AG09309 (cell line): ENCODE measurements at regions not wholly inside any gene's neighbourhood (a gene's known extent, or its start where the extent isn't known, plus 50 kb on each side); places are given as distances from the start of the nearest gene placed in this dataset.

ENCODE experiments used
- DNase-seq: peaks from one replicate; pipeline ENCODE4 v3.0.0-alpha.2; 2010; ENCODE audit warnings: low read depth
- H3K4me3 ChIP-seq: 2 replicates; pipeline ENCODE4 v1.5.1; 2011; ENCODE audit warnings: mild to moderate bottlenecking, low read depth, low read length, moderate library complexity; ENCODE audit not compliant: control insufficient read depth
- CTCF ChIP-seq: IDR thresholded peaks from 2 replicates; pipeline ENCODE4 v1.5.1; 2011; ENCODE audit warnings: mild to moderate bottlenecking, low read depth, low read length, inconsistent platforms; ENCODE audit not compliant: insufficient read depth, control insufficient read depth; ENCODE audit errors: missing control alignments

GRCh38 chr2:120952318-120952717 is 216.7 kb downstream of the GLI2 start:
- TF ChIP-seq CTCF: no peak
- no peak for DNase-seq
- no peak overlapping the region for H3K4me3 ChIP-seq

GRCh38 chr2:120953066-120953756 is 217.5 kb downstream of the GLI2 start:
- no peak for DNase-seq
- no peak overlapping the region for H3K4me3 ChIP-seq
- TF ChIP-seq CTCF: no peak

- TF ChIP-seq CTCF: no peak
- DNase-seq: no peak
- H3K4me3 ChIP-seq: no peak overlapping the region
These were observed 218.3 kb downstream of the GLI2 start for GRCh38 chr2:120953843-120954584.

DNA sequence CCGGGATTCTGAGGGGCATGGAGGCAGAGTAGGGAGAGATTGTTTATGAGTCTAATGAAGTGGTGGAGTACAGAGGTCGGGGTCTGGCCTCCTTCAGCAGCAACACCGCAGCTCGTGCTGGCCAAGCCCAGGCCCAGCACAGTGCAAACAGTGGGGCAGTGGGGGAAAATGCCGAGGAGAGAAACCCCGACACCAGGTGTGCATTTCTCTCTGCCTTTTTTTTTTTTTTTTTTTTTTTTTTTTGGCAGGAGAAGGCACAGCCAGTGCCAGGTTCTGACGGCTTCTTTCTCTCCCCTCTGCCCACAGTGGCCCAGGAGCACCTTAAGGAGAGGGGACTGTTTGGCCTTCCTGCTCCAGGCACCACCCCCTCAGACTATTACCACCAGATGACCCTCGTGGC is 219.3 kb downstream of the GLI2 start:
- no peak overlapping the region for H3K4me3 ChIP-seq
- no peak for DNase-seq
- no peak for TF ChIP-seq CTCF

DNA sequence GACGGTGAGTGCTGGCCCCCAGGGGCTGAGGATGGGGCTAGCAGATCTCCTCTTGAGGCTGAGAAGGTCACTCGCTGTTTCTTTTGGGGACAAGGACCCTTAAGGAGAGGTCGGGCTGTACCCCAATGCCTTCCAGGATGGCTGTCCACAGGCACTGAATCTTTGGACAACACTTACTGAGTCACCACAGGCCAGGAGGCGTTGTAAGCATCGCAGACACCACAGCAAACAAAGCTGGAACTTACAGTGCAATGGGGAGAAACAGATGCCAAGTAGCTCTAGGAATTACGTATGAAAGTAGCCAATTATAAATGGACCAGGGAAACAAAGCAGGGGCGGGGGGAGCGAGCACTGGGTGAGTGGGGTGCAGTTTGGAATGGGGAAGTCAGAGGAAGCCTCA is 219.8 kb downstream of the GLI2 start:
- DNase-seq: no peak
- H3K4me3 ChIP-seq: no peak overlapping the region
- TF ChIP-seq CTCF: no peak

- TF ChIP-seq CTCF: no peak
These were observed 221.0 kb downstream of the GLI2 start for GRCh38 chr2:120956486-120957156.

More at GRCh38 chr2:120956486-120957156, 221.0 kb downstream of the GLI2 start:
- no peak overlapping the region for H3K4me3 ChIP-seq
- DNase-seq: no peak
